ENCODE measurements at regions not wholly inside any gene's neighbourhood (a gene's known extent, or its start where the extent isn't known, plus 50 kb on each side); places are given as distances from the start of the nearest gene placed in this dataset.
A peak's percentile ranks its signal among the peaks of the same experiment; 100 is the strongest.

DNA sequence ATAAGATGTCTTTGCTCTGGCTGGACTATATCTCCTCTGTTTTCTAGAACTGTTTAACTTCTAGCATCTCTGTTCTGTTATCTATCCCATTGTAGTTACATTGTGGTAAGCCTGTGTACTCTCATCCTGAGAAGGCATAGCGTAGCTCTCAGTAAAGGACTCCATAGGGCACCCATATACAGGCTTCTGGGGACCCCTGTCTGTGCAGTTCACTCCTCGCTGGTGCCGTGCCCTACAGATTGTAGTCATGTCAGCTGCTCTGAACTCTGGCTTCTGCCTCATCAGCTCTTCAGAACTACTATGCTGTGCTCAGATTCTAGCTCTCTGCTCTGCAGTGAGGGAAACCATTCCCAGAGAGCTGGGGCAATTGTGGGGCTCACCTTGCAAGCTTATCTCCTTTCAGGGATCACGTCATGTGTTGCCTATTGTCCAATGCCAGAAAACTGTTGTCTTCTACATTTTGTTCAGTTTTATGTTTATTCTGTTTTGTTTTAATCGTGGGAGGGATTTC lies 181.3 kb upstream of the USP24 start:
- Histone ChIP-seq H2BK5ac (ENCODE audit: low read depth, low read length, poor library complexity, severe bottlenecking) (no peak overlapping the region), H2AK5ac (ENCODE audit: low read length, severe bottlenecking) (no peak overlapping the region), H2BK15ac (ENCODE audit: low read depth, poor library complexity, severe bottlenecking) (peak overlapping the region; percentile 48), H3K4me3 (ENCODE audit: insufficient read depth in 1 of 2, low read depth in 1 of 2, low read length in 2 of 2) (no peak overlapping the region), H4K8ac (ENCODE audit: low read length) (no peak overlapping the region), H3K27me3 (ENCODE audit: control insufficient read depth in 1 of 2, insufficient read depth in 1 of 2, low read length in 2 of 2) (no peaks in the 10 kb centered on the region), H3K18ac (ENCODE audit: low read depth in 1 of 2, low read length in 2 of 2) (no peak overlapping the region), H3K23ac (ENCODE audit: low read length in 2 of 2) (no peak overlapping the region), H3K4me2 (ENCODE audit: low read length, poor library complexity, severe bottlenecking) (no peak overlapping the region), H3K4me1 (ENCODE audit: control insufficient read depth, insufficient read depth, low read depth, low read length) (no peaks in the 10 kb centered on the region), H3K79me1 (replicated peaks; ENCODE audit: low read length, poor library complexity, severe bottlenecking) (no peaks in the 10 kb centered on the region), H2BK120ac (ENCODE audit: low read depth, low read length) (no peak overlapping the region), H3K9me3 (ENCODE audit: control insufficient read depth, low read length) (peaks cover 26% of the 10 kb centered on the region), H3K14ac (ENCODE audit: low read length in 2 of 2) (no peak overlapping the region), H3K36me3 (ENCODE audit: control insufficient read depth in 1 of 2, insufficient read depth in 2 of 2, low read depth in 1 of 2, low read length in 2 of 2) (no peaks in the 10 kb centered on the region), H3K9ac (ENCODE audit: low read length) (peak overlapping the region; percentile 14), H2AFZ (ENCODE audit: low read depth, low read length) (no peak overlapping the region), H3K27ac (ENCODE audit: low read length, poor library complexity, severe bottlenecking) (no peak overlapping the region), H4K91ac (ENCODE audit: low read length) (no peak overlapping the region), H2BK12ac (ENCODE audit: low read length in 2 of 2) (no peak overlapping the region), H3K4ac (ENCODE audit: low read depth in 1 of 2, low read length in 2 of 2) (no peak overlapping the region)
- DNase-seq = no peak
- WGBS = 90% methylated on average over 5 of the region's 5 CpGs

GRCh38 chr1:55388960-55389359 lies 173.8 kb upstream of the USP24 start:
- Histone ChIP-seq H3K9ac (ENCODE audit: low read length) (no peak overlapping the region), H3K23ac (ENCODE audit: low read length in 2 of 2) (no peak overlapping the region), H4K8ac (ENCODE audit: low read length) (no peak overlapping the region), H3K27ac (ENCODE audit: low read length, poor library complexity, severe bottlenecking) (no peak overlapping the region), H2BK5ac (ENCODE audit: low read depth, low read length, poor library complexity, severe bottlenecking) (no peak overlapping the region), H3K79me1 (replicated peaks; ENCODE audit: low read length, poor library complexity, severe bottlenecking) (no peaks in the 10 kb centered on the region), H3K36me3 (ENCODE audit: control insufficient read depth in 1 of 2, insufficient read depth in 2 of 2, low read depth in 1 of 2, low read length in 2 of 2) (no peaks in the 10 kb centered on the region), H3K18ac (ENCODE audit: low read depth in 1 of 2, low read length in 2 of 2) (no peak overlapping the region), H4K91ac (ENCODE audit: low read length) (no peak overlapping the region), H3K4ac (ENCODE audit: low read depth in 1 of 2, low read length in 2 of 2) (no peak overlapping the region), H2BK15ac (ENCODE audit: low read depth, poor library complexity, severe bottlenecking) (no peak overlapping the region), H3K4me2 (ENCODE audit: low read length, poor library complexity, severe bottlenecking) (no peak overlapping the region), H3K14ac (ENCODE audit: low read length in 2 of 2) (no peak overlapping the region), H3K9me3 (ENCODE audit: control insufficient read depth, low read length) (peaks cover 49% of the 10 kb centered on the region), H2BK120ac (ENCODE audit: low read depth, low read length) (no peak overlapping the region), H3K4me1 (ENCODE audit: control insufficient read depth, insufficient read depth, low read depth, low read length) (no peaks in the 10 kb centered on the region), H2AFZ (ENCODE audit: low read depth, low read length) (no peak overlapping the region), H2AK5ac (ENCODE audit: low read length, severe bottlenecking) (no peak overlapping the region), H2BK12ac (ENCODE audit: low read length in 2 of 2) (no peak overlapping the region), H3K27me3 (ENCODE audit: control insufficient read depth in 1 of 2, insufficient read depth in 1 of 2, low read length in 2 of 2) (no peaks in the 10 kb centered on the region), H3K4me3 (ENCODE audit: insufficient read depth in 1 of 2, low read depth in 1 of 2, low read length in 2 of 2) (no peak overlapping the region)
- DNase-seq = no peak

- Histone ChIP-seq H3K9ac (ENCODE audit: low read length) (no peak overlapping the region), H2BK120ac (ENCODE audit: low read depth, low read length) (no peak overlapping the region), H2AFZ (ENCODE audit: low read depth, low read length) (no peak overlapping the region), H2BK12ac (ENCODE audit: low read length in 2 of 2) (no peak overlapping the region), H4K91ac (ENCODE audit: low read length) (no peak overlapping the region), H3K79me1 (replicated peaks; ENCODE audit: low read length, poor library complexity, severe bottlenecking) (no peaks in the 10 kb centered on the region), H3K4me3 (ENCODE audit: insufficient read depth in 1 of 2, low read depth in 1 of 2, low read length in 2 of 2) (no peak overlapping the region), H3K27ac (ENCODE audit: low read length, poor library complexity, severe bottlenecking) (no peak overlapping the region), H2BK15ac (ENCODE audit: low read depth, poor library complexity, severe bottlenecking) (no peak overlapping the region), H3K14ac (ENCODE audit: low read length in 2 of 2) (no peak overlapping the region), H3K9me3 (ENCODE audit: control insufficient read depth, low read length) (peaks cover 37% of the 10 kb centered on the region), H2AK5ac (ENCODE audit: low read length, severe bottlenecking) (no peak overlapping the region), H3K18ac (ENCODE audit: low read depth in 1 of 2, low read length in 2 of 2) (no peak overlapping the region), H2BK5ac (ENCODE audit: low read depth, low read length, poor library complexity, severe bottlenecking) (no peak overlapping the region), H3K4ac (ENCODE audit: low read depth in 1 of 2, low read length in 2 of 2) (no peak overlapping the region), H3K27me3 (ENCODE audit: control insufficient read depth in 1 of 2, insufficient read depth in 1 of 2, low read length in 2 of 2) (no peaks in the 10 kb centered on the region), H4K8ac (ENCODE audit: low read length) (no peak overlapping the region), H3K4me2 (ENCODE audit: low read length, poor library complexity, severe bottlenecking) (no peak overlapping the region), H3K36me3 (ENCODE audit: control insufficient read depth in 1 of 2, insufficient read depth in 2 of 2, low read depth in 1 of 2, low read length in 2 of 2) (no peaks in the 10 kb centered on the region), H3K23ac (ENCODE audit: low read length in 2 of 2) (no peak overlapping the region), H3K4me1 (ENCODE audit: control insufficient read depth, insufficient read depth, low read depth, low read length) (peaks cover 3% of the 10 kb centered on the region)
- no peak for DNase-seq
- 67% methylated on average over 2 of the region's 2 CpGs for whole genome bisulfite sequencing
These were observed 172.0 kb upstream of the USP24 start for GRCh38 chr1:55387145-55387544.

DNA sequence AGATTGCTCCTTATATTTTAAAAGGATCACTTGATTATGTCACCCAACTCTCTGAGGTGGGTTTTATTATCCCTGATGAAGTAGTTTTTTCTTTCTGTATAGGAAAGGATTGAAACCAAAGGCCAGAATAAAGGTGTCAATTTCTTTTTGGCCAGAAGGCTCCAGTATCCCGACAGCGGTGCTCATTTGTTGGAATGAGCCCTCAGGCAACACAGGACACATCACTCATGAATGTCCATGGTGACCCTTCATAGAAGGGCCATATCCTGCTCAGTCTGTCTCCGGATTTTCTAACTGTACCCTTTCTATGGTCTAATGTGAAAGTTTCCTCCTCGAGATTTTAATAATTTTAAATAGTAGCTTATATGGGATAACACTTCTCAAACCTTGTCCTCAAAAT lies 171.3 kb upstream of the USP24 start:
- Histone ChIP-seq H3K9me3 (ENCODE audit: control insufficient read depth, low read length) (peaks cover 32% of the 10 kb centered on the region), H3K4me3 (ENCODE audit: insufficient read depth in 1 of 2, low read depth in 1 of 2, low read length in 2 of 2) (no peak overlapping the region), H3K23ac (ENCODE audit: low read length in 2 of 2) (no peak overlapping the region), H3K18ac (ENCODE audit: low read depth in 1 of 2, low read length in 2 of 2) (no peak overlapping the region), H3K27ac (ENCODE audit: low read length, poor library complexity, severe bottlenecking) (no peak overlapping the region), H2BK5ac (ENCODE audit: low read depth, low read length, poor library complexity, severe bottlenecking) (no peak overlapping the region), H3K79me1 (replicated peaks; ENCODE audit: low read length, poor library complexity, severe bottlenecking) (no peaks in the 10 kb centered on the region), H3K27me3 (ENCODE audit: control insufficient read depth in 1 of 2, insufficient read depth in 1 of 2, low read length in 2 of 2) (no peaks in the 10 kb centered on the region), H2AK5ac (ENCODE audit: low read length, severe bottlenecking) (no peak overlapping the region), H2BK12ac (ENCODE audit: low read length in 2 of 2) (no peak overlapping the region), H3K4me2 (ENCODE audit: low read length, poor library complexity, severe bottlenecking) (no peak overlapping the region), H3K14ac (ENCODE audit: low read length in 2 of 2) (no peak overlapping the region), H4K91ac (ENCODE audit: low read length) (no peak overlapping the region), H2AFZ (ENCODE audit: low read depth, low read length) (no peak overlapping the region), H3K4ac (ENCODE audit: low read depth in 1 of 2, low read length in 2 of 2) (no peak overlapping the region), H3K4me1 (ENCODE audit: control insufficient read depth, insufficient read depth, low read depth, low read length) (peaks cover 3% of the 10 kb centered on the region), H3K36me3 (ENCODE audit: control insufficient read depth in 1 of 2, insufficient read depth in 2 of 2, low read depth in 1 of 2, low read length in 2 of 2) (no peaks in the 10 kb centered on the region), H3K9ac (ENCODE audit: low read length) (no peak overlapping the region), H2BK120ac (ENCODE audit: low read depth, low read length) (no peak overlapping the region), H4K8ac (ENCODE audit: low read length) (no peak overlapping the region), H2BK15ac (ENCODE audit: low read depth, poor library complexity, severe bottlenecking) (no peak overlapping the region)
- 74% methylated on average over 2 of the region's 4 CpGs for WGBS
- no peak for DNase-seq
